SK-N-SH (cell line): ENCODE measurements at regions not wholly inside any gene's neighbourhood (a gene's known extent, or its start where the extent isn't known, plus 50 kb on each side); places are given as distances from the start of the nearest gene placed in this dataset.

Source experiments
- CTCF ChIA-PET: fragments of 300-600, 350-600 bp; formaldehyde crosslinking; extraction: SDS; loops from one replicate; lab custom pipeline; 2021; lab: Yijun Ruan, JAX
- POLR2A ChIA-PET: fragments of 350-600 bp; sonication (Branson Sonifier 250); formaldehyde crosslinking; extraction: SDS; loops from one replicate; lab custom pipeline; 2020; ENCODE audit warnings: antibody characterized with exemption, inconsistent platforms; lab: Yijun Ruan, JAX
- DNase-seq: peaks from one replicate; pipeline ENCODE4 v3.0.0; 2012
- H2AFZ ChIP-seq: fragments of 200-600 bp; sonication (generic); 2 replicates; pipeline ENCODE4 v1.8.1; 2016; ENCODE audit warnings: antibody characterized with exemption, mild to moderate bottlenecking, low read depth
- H3F3A ChIP-seq: fragments of 200-600 bp; sonication (generic); replicated peaks from 2 replicates; pipeline ENCODE3; 2016; ENCODE audit warnings: antibody characterized with exemption, mild to moderate bottlenecking; ENCODE audit not compliant: insufficient read depth
- H3K27ac ChIP-seq, 2 experiments: fragments of 200-500 bp in 1 of 2; fragments of 200-600 bp in 1 of 2; sonication (Bioruptor generic) in 1 of 2; sonication (generic), shearing (Covaris generic) in 1 of 2; 2 replicates each; pipeline versions ENCODE4 v1.5.1 to v1.6.1; 2014 to 2016; ENCODE audit warnings: low read depth in 2 of 2, inconsistent platforms in 1 of 2, low read length in 1 of 2, mild to moderate bottlenecking in 1 of 2, mixed read lengths in 1 of 2
- H3K27me3 ChIP-seq: fragments of 200-600 bp; sonication (generic), shearing (Covaris generic); 2 replicates; pipeline ENCODE4 v1.6.1; 2016; ENCODE audit warnings: mixed run types; ENCODE audit not compliant: insufficient read depth
- H3K36me3 ChIP-seq, 2 experiments: fragments of 200-500 bp in 1 of 2; fragments of 200-600 bp in 1 of 2; sonication (Bioruptor generic) in 1 of 2; sonication (generic) in 1 of 2; replicated peaks in 1 of 2; 2 replicates each; pipeline versions ENCODE3 to v1.5.1; 2014 to 2016; ENCODE audit warnings: low read length in 1 of 2, mild to moderate bottlenecking in 1 of 2; ENCODE audit not compliant: insufficient read depth in 2 of 2, control insufficient read depth in 1 of 2
- H3K4me1 ChIP-seq, 2 experiments: fragments of 200-500 bp in 1 of 2; fragments of 200-600 bp in 1 of 2; sonication (Bioruptor generic) in 1 of 2; sonication (generic), shearing (Covaris generic) in 1 of 2; 2 replicates each; pipeline versions ENCODE4 v1.5.1 to v1.6.1; 2014 to 2016; ENCODE audit warnings: low read depth in 1 of 2, low read length in 1 of 2, mixed run types in 1 of 2; ENCODE audit not compliant: insufficient read depth in 2 of 2, control insufficient read depth in 1 of 2
- H3K4me2 ChIP-seq: fragments of 200-600 bp; sonication (generic), shearing (Covaris generic); 2 replicates; pipeline ENCODE4 v1.6.1; 2017; ENCODE audit warnings: mixed run types
- H3K4me3 ChIP-seq, 2 experiments: fragments of 200-500 bp in 1 of 2; fragments of 200-600 bp in 1 of 2; sonication (Bioruptor generic) in 1 of 2; sonication (generic), shearing (Covaris generic) in 1 of 2; 2 replicates each; pipeline versions ENCODE4 v1.5.1 to v1.8.1; 2014 to 2016; ENCODE audit warnings: low read depth in 2 of 2, inconsistent platforms in 1 of 2, low read length in 1 of 2, mild to moderate bottlenecking in 1 of 2, mixed read lengths in 1 of 2, moderate library complexity in 1 of 2
- H3K79me2 ChIP-seq: fragments of 200-600 bp; sonication (generic); 2 replicates; pipeline ENCODE4 v1.8.1; 2017; ENCODE audit warnings: mild to moderate bottlenecking; ENCODE audit not compliant: insufficient read depth
- H3K9ac ChIP-seq: fragments of 200-600 bp; sonication (generic); 2 replicates; pipeline ENCODE4 v1.6.1; 2017; ENCODE audit warnings: mixed run types
- H3K9me2 ChIP-seq: fragments of 200-600 bp; sonication (generic); 2 replicates; pipeline ENCODE4 v1.6.1; 2017; ENCODE audit warnings: mixed run types
- H3K9me3 ChIP-seq: fragments of 200-600 bp; sonication (generic); 2 replicates; pipeline ENCODE4 v1.6.1; 2017; ENCODE audit warnings: mixed run types, mild to moderate bottlenecking, moderate library complexity
- H4K20me1 ChIP-seq: fragments of 200-600 bp; sonication (generic); 2 replicates; pipeline ENCODE4 v1.6.1; 2017; ENCODE audit warnings: mild to moderate bottlenecking, mixed run types; ENCODE audit not compliant: insufficient read depth
- CHD2 ChIP-seq: fragments of 150-350 bp; IDR thresholded peaks from 2 replicates; pipeline ENCODE4 v1.6.1; 2018; ENCODE audit warnings: low read length; ENCODE audit not compliant: partially characterized antibody
- CTCF ChIP-seq: fragments of 200-600 bp; sonication (generic); IDR thresholded peaks from 2 replicates; pipeline ENCODE4 v1.6.1; 2017; ENCODE audit warnings: antibody characterized with exemption, mild to moderate bottlenecking, moderate library complexity
- ELF1 ChIP-seq: IDR thresholded peaks from 2 replicates; pipeline ENCODE4 v1.4.0; 2012
- FOSL2 ChIP-seq: IDR thresholded peaks from 2 replicates; pipeline ENCODE4 v1.4.0; 2012; ENCODE audit warnings: low read depth, mild to moderate bottlenecking, moderate library complexity, borderline replicate concordance
- FOXJ3 ChIP-seq: sonication (generic); formaldehyde crosslinking; IDR thresholded peaks from 2 replicates; pipeline ENCODE4 v1.5.1; 2020; ENCODE audit warnings: mild to moderate bottlenecking, missing genetic modification reagents
- GABPA ChIP-seq: IDR thresholded peaks from 2 replicates; pipeline ENCODE4 v1.4.0; 2012; ENCODE audit warnings: low read depth, mild to moderate bottlenecking
- GATA2 ChIP-seq: sonication (generic); formaldehyde crosslinking; IDR thresholded peaks from 2 replicates; pipeline ENCODE4 v1.5.0; 2020; ENCODE audit warnings: mild to moderate bottlenecking, missing genetic modification reagents
- IRF3 ChIP-seq: fragments of 150-350 bp; IDR thresholded peaks from 2 replicates; pipeline ENCODE4 v1.6.1; 2016; ENCODE audit warnings: mild to moderate bottlenecking, low read depth, low read length
- JUND ChIP-seq: IDR thresholded peaks from 2 replicates; pipeline ENCODE4 v1.4.0; 2012
- MAX ChIP-seq: IDR thresholded peaks from 2 replicates; pipeline ENCODE4 v1.4.0; 2012; ENCODE audit warnings: low read depth
- NFIC ChIP-seq: IDR thresholded peaks from 2 replicates; pipeline ENCODE4 v1.4.0; 2012; ENCODE audit warnings: borderline replicate concordance
- NRF1 ChIP-seq: IDR thresholded peaks from 2 replicates; pipeline ENCODE4 v1.6.1; 2012; ENCODE audit warnings: low read depth, mild to moderate bottlenecking, low read length
- PBX3 ChIP-seq: IDR thresholded peaks from 2 replicates; pipeline ENCODE4; 2012
- POLR2AphosphoS5 ChIP-seq: IDR thresholded peaks from 2 replicates; pipeline ENCODE4 v1.6.1; 2012; ENCODE audit warnings: low read depth, low read length
- RAD21 ChIP-seq: IDR thresholded peaks from 2 replicates; pipeline ENCODE4 v1.6.1; 2012; ENCODE audit warnings: mild to moderate bottlenecking, low read length
- REST ChIP-seq: IDR thresholded peaks from 2 replicates; pipeline ENCODE4 v1.6.1; 2012; ENCODE audit warnings: mild to moderate bottlenecking, low read depth, low read length, moderate library complexity
- RXRA ChIP-seq: IDR thresholded peaks from 2 replicates; pipeline ENCODE4 v1.4.0; 2012; ENCODE audit warnings: low read depth, mild to moderate bottlenecking, borderline replicate concordance
- SMC3 ChIP-seq: IDR thresholded peaks from 2 replicates; pipeline ENCODE4 v1.6.1; 2012; ENCODE audit warnings: low read depth, low read length, improper control_type of control experiment
- TCF12 ChIP-seq: IDR thresholded peaks from 2 replicates; pipeline ENCODE4 v1.4.0; 2012
- TEAD4 ChIP-seq: IDR thresholded peaks from 2 replicates; pipeline ENCODE4 v1.4.0; 2012; ENCODE audit warnings: mild to moderate bottlenecking, borderline replicate concordance; ENCODE audit not compliant: insufficient read depth
- USF1 ChIP-seq: IDR thresholded peaks from 2 replicates; pipeline ENCODE4 v1.4.0; 2012; ENCODE audit warnings: low read depth, borderline replicate concordance
- WGBS: methylation state at CpG from one replicate; pipeline ENCODE4 v1.1.6; 2017; ENCODE audit warnings: low lambda C conversion rate; 5-methylcytosine and 5-hydroxymethylcytosine counted together

GRCh38 chr7:79787096-79787495 is 333.6 kb upstream of the MAGI2 start:
- H3K9me2 ChIP-seq, result no peaks in the 10 kb centered on the region
- peaks cover 0 to 4% of the 10 kb centered on the region in 2 experiments; a peak in 1 of 4 replicates for H3K4me1 ChIP-seq
- H2AFZ ChIP-seq, result no peak overlapping the region
- CTCF ChIA-PET, result no interaction called here
- POLR2A ChIA-PET, result no interaction called here
- TF ChIP-seq SMC3 (no peak), TCF12 (no peak), PBX3 (no peak), TEAD4 (no peak), FOSL2 (no peak), NRF1 (no peak), NFIC (no peak), REST (no peak), JUND (no peak), RXRA (no peak), GABPA (no peak), IRF3 (no peak), CHD2 (no peak)
- no peak overlapping the region for H3K9ac ChIP-seq
- H3K4me3 ChIP-seq, result no peak overlapping the region
- H3K36me3 ChIP-seq, result no peaks in the 10 kb centered on the region
- H3K4me2 ChIP-seq, result no peak overlapping the region
- no peaks in the 10 kb centered on the region for H3K79me2 ChIP-seq
- WGBS, result 55% methylated on average over 2 of the region's 2 CpGs
- no peak for DNase-seq
- no peaks in the 10 kb centered on the region for H3K9me3 ChIP-seq
- no peak overlapping the region for H3K27ac ChIP-seq
- H3K27me3 ChIP-seq, result no peaks in the 10 kb centered on the region
- no peaks in the 10 kb centered on the region for H4K20me1 ChIP-seq
- H3F3A ChIP-seq, result no peaks in the 10 kb centered on the region

GRCh38 chr7:79786187-79786586 is 332.7 kb upstream of the MAGI2 start:
- ChIA-PET POLR2A (no interaction called here), CTCF (no interaction called here)
- no peak for DNase-seq
- Histone ChIP-seq H3K79me2 (no peaks in the 10 kb centered on the region), H3K4me2 (no peak overlapping the region), H3K9me3 (no peaks in the 10 kb centered on the region), H3K9ac (no peak overlapping the region), H3K4me1 (peaks cover 0 to 11% of the 10 kb centered on the region in 2 experiments; a peak in 1 of 4 replicates), H3K36me3 (no peaks in the 10 kb centered on the region), H2AFZ (no peak overlapping the region), H3K27ac (no peak overlapping the region), H3K9me2 (no peaks in the 10 kb centered on the region), H3K4me3 (no peak overlapping the region), H3K27me3 (no peaks in the 10 kb centered on the region), H4K20me1 (no peaks in the 10 kb centered on the region), H3F3A (no peaks in the 10 kb centered on the region)
- 76% methylated on average over 5 of the region's 5 CpGs for WGBS
- TF ChIP-seq TEAD4 (no peak), CTCF (no peak), GATA2 (CRISPR knock-in tag) (no peak), RAD21 (no peak), USF1 (no peak), FOXJ3 (CRISPR knock-in tag) (no peak), ELF1 (no peak), SMC3 (no peak), POLR2AphosphoS5 (no peak), NRF1 (no peak), FOSL2 (no peak), RXRA (no peak), TCF12 (no peak), MAX (no peak)
